Mesenchymal stem cell (in vitro differentiated cells and primary cell): ENCODE measurements at regions not wholly inside any gene's neighbourhood (a gene's known extent, or its start where the extent isn't known, plus 50 kb on each side); places are given as distances from the start of the nearest gene placed in this dataset.

ENCODE experiments used
- DNase-seq: peaks from one replicate; pipeline ENCODE4 v3.0.0-alpha.2; 2013
- H2AFZ ChIP-seq: one replicate; pipeline ENCODE4 v1.6.1; 2013; ENCODE audit warnings: low read depth, mild to moderate bottlenecking, control low read depth, inconsistent platforms, low read length, moderate library complexity
- H2AK5ac ChIP-seq: 2 replicates; pipeline ENCODE4 v1.6.1; 2013; ENCODE audit warnings: low read length, moderate library complexity, mild to moderate bottlenecking, inconsistent platforms; ENCODE audit not compliant: severe bottlenecking
- H2BK120ac ChIP-seq: one replicate; pipeline ENCODE4 v1.6.1; 2013; ENCODE audit warnings: low read depth, mild to moderate bottlenecking, inconsistent platforms, low read length, moderate library complexity
- H2BK12ac ChIP-seq, 2 experiments: one replicate each; pipeline ENCODE4 v1.6.1; 2013; ENCODE audit warnings: inconsistent platforms in 2 of 2, low read length in 2 of 2, mild to moderate bottlenecking in 2 of 2, moderate library complexity in 2 of 2, control low read depth in 1 of 2
- H2BK15ac ChIP-seq: one replicate; pipeline ENCODE4 v1.6.1; 2013; ENCODE audit warnings: mild to moderate bottlenecking, low read depth, inconsistent platforms; ENCODE audit not compliant: poor library complexity, severe bottlenecking
- H2BK5ac ChIP-seq: 2 replicates; pipeline ENCODE4 v1.6.1; 2013; ENCODE audit warnings: low read depth, mild to moderate bottlenecking, low read length, control low read depth, inconsistent platforms; ENCODE audit not compliant: poor library complexity, severe bottlenecking
- H3K14ac ChIP-seq, 2 experiments: one replicate each; pipeline ENCODE4 v1.6.1; 2013; ENCODE audit warnings: inconsistent platforms in 2 of 2, low read length in 2 of 2, control low read depth in 1 of 2, mild to moderate bottlenecking in 1 of 2, moderate library complexity in 1 of 2
- H3K18ac ChIP-seq, 2 experiments: one replicate each; pipeline ENCODE4 v1.6.1; 2013; ENCODE audit warnings: inconsistent platforms in 2 of 2, low read length in 2 of 2, control low read depth in 1 of 2, low read depth in 1 of 2, mild to moderate bottlenecking in 1 of 2
- H3K23ac ChIP-seq, 2 experiments: one replicate each; pipeline ENCODE4 v1.6.1; 2013; ENCODE audit warnings: inconsistent platforms in 2 of 2, low read length in 2 of 2, mild to moderate bottlenecking in 2 of 2, moderate library complexity in 2 of 2, control low read depth in 1 of 2
- H3K27ac ChIP-seq: 2 replicates; pipeline ENCODE4 v1.5.1; 2013; ENCODE audit warnings: mild to moderate bottlenecking, moderate library complexity, low read length, control low read depth, inconsistent platforms; ENCODE audit not compliant: poor library complexity, severe bottlenecking
- H3K27me3 ChIP-seq, 2 experiments: 2 replicates each; pipeline versions ENCODE4 v1.6.1 to v1.7.0; 2013; ENCODE audit warnings: low read length in 2 of 2, mild to moderate bottlenecking in 2 of 2, moderate library complexity in 2 of 2, control low read depth in 1 of 2, inconsistent platforms in 1 of 2; ENCODE audit not compliant: control insufficient read depth in 1 of 2, insufficient read depth in 1 of 2
- H3K36me3 ChIP-seq, 2 experiments: 2 replicates each; pipeline versions ENCODE4 v1.6.1 to v1.7.0; 2013; ENCODE audit warnings: low read length in 2 of 2, control low read depth in 1 of 2, inconsistent platforms in 1 of 2, low read depth in 1 of 2, mild to moderate bottlenecking in 1 of 2; ENCODE audit not compliant: insufficient read depth in 2 of 2, control insufficient read depth in 1 of 2
- H3K4ac ChIP-seq, 2 experiments: one replicate each; pipeline ENCODE4 v1.6.1; 2013; ENCODE audit warnings: inconsistent platforms in 2 of 2, low read length in 2 of 2, mild to moderate bottlenecking in 2 of 2, moderate library complexity in 2 of 2, control low read depth in 1 of 2, low read depth in 1 of 2
- H3K4me1 ChIP-seq: 2 replicates; pipeline ENCODE4 v1.6.1; 2013; ENCODE audit warnings: low read depth, low read length, control low read depth; ENCODE audit not compliant: control insufficient read depth, insufficient read depth
- H3K4me2 ChIP-seq: 2 replicates; pipeline ENCODE4 v1.6.1; 2013; ENCODE audit warnings: low read length, mild to moderate bottlenecking, inconsistent platforms; ENCODE audit not compliant: poor library complexity, severe bottlenecking
- H3K4me3 ChIP-seq, 2 experiments: 2 replicates each; pipeline versions ENCODE4 v1.5.1 to v1.7.0; 2013; ENCODE audit warnings: low read length in 2 of 2, mild to moderate bottlenecking in 2 of 2, control low read depth in 1 of 2, low read depth in 1 of 2; ENCODE audit not compliant: insufficient read depth in 1 of 2
- H3K79me1 ChIP-seq: replicated peaks from 2 replicates; pipeline ENCODE4 v1.6.1; 2013; ENCODE audit warnings: mild to moderate bottlenecking, control low read depth, low read length, inconsistent platforms; ENCODE audit not compliant: poor library complexity, severe bottlenecking
- H3K9ac ChIP-seq: 2 replicates; pipeline ENCODE4 v1.7.0; 2013; ENCODE audit warnings: mild to moderate bottlenecking, low read length, moderate library complexity
- H3K9me3 ChIP-seq: 2 replicates; pipeline ENCODE4 v1.7.0; 2013; ENCODE audit warnings: mild to moderate bottlenecking, low read length; ENCODE audit not compliant: control insufficient read depth
- H4K8ac ChIP-seq: one replicate; pipeline ENCODE4 v1.6.1; 2013; ENCODE audit warnings: inconsistent platforms, mild to moderate bottlenecking, low read length, moderate library complexity
- H4K91ac ChIP-seq: one replicate; pipeline ENCODE4 v1.6.1; 2013; ENCODE audit warnings: mild to moderate bottlenecking, low read length, inconsistent platforms
- WGBS: methylation state at CpG from one replicate; pipeline ENCODE4 v1.1.7; 2013; ENCODE audit warnings: mixed read lengths; 5-methylcytosine and 5-hydroxymethylcytosine counted together

DNA sequence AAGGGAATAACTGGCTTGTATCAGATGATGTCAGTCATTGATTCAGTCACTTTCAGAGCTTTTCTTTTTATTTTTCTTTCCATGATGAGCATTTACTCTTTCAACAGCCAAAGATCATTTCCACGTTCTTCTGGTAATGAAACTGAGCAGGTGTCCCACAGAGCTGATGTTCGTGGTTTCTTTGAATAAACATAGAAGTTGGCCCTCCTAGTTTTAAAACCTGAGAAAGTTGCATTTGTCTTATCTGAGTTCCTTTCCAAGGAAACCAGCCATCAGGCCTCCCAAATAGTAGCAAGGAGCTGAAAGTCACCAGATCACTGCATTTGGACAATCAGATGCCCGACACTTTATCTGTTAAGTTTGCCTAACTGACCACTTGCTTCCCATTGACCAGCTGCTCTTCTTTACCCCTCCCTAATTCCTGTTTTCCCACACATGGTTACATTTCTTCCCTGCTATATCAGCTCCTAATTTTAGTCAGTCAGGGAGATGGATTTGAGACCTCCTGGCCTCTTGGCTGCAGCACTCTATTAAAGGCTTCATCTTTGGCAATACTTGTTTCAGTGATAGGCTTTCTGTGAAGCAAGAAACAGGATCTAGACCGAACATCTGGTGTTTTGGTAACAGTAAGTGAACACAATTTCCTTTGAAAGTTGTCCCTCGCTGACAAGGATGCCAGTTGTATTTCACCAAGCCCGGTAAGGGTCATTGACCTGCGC, 420.8 kb downstream of the CHSY3 start:
- no peak overlapping the region for H2BK120ac ChIP-seq
- H2BK5ac ChIP-seq = no peak overlapping the region
- no peak overlapping the region for H3K18ac ChIP-seq
- H3K79me1 ChIP-seq = no peaks in the 10 kb centered on the region
- 93% methylated on average over 6 of the region's 7 CpGs for WGBS
- DNase-seq = no peak
- no peak overlapping the region for H2AFZ ChIP-seq
- no peak overlapping the region for H2BK12ac ChIP-seq
- H2AK5ac ChIP-seq = no peak overlapping the region
- no peak overlapping the region for H2BK15ac ChIP-seq
- H3K9me3 ChIP-seq = peaks cover 16% of the 10 kb centered on the region
- no peak overlapping the region for H3K23ac ChIP-seq
- no peak overlapping the region for H3K4me2 ChIP-seq
- no peaks in the 10 kb centered on the region for H3K27me3 ChIP-seq
- no peaks in the 10 kb centered on the region for H3K36me3 ChIP-seq
- H3K27ac ChIP-seq = no peak overlapping the region
- H3K4ac ChIP-seq = no peak overlapping the region
- no peak overlapping the region for H3K14ac ChIP-seq
- no peak overlapping the region for H3K4me3 ChIP-seq
- no peak overlapping the region for H4K91ac ChIP-seq
- no peak overlapping the region for H3K9ac ChIP-seq
- no peak overlapping the region for H4K8ac ChIP-seq
- H3K4me1 ChIP-seq = no peaks in the 10 kb centered on the region

GRCh38 chr5:130323804-130324454, 419.7 kb downstream of the CHSY3 start:
- Histone ChIP-seq H3K23ac (no peak overlapping the region), H2AK5ac (no peak overlapping the region), H4K8ac (no peak overlapping the region), H3K36me3 (no peaks in the 10 kb centered on the region), H2BK120ac (no peak overlapping the region), H2AFZ (no peak overlapping the region), H2BK15ac (no peak overlapping the region), H4K91ac (no peak overlapping the region), H3K14ac (no peak overlapping the region), H3K79me1 (no peaks in the 10 kb centered on the region), H3K9me3 (peaks cover 16% of the 10 kb centered on the region), H2BK12ac (no peak overlapping the region), H3K27me3 (no peaks in the 10 kb centered on the region), H3K18ac (no peak overlapping the region), H2BK5ac (no peak overlapping the region), H3K4me3 (no peak overlapping the region), H3K9ac (no peak overlapping the region), H3K4ac (no peak overlapping the region), H3K4me2 (no peak overlapping the region), H3K27ac (no peak overlapping the region), H3K4me1 (no peaks in the 10 kb centered on the region)
- peak; percentile 43 for DNase-seq
- WGBS = 83% methylated on average over 2 of the region's 3 CpGs

- Histone ChIP-seq H4K8ac (no peak overlapping the region), H2BK5ac (no peak overlapping the region), H3K14ac (no peak overlapping the region), H2AK5ac (no peak overlapping the region), H2BK15ac (no peak overlapping the region), H3K23ac (no peak overlapping the region), H3K4me1 (peaks cover 4% of the 10 kb centered on the region), H2BK12ac (no peak overlapping the region), H3K27ac (no peak overlapping the region), H3K4me3 (no peak overlapping the region), H2AFZ (no peak overlapping the region), H2BK120ac (no peak overlapping the region), H3K18ac (no peak overlapping the region), H3K9me3 (peaks cover 16% of the 10 kb centered on the region), H3K36me3 (no peaks in the 10 kb centered on the region), H3K79me1 (no peaks in the 10 kb centered on the region), H4K91ac (no peak overlapping the region), H3K9ac (no peak overlapping the region), H3K4me2 (no peak overlapping the region), H3K27me3 (no peaks in the 10 kb centered on the region), H3K4ac (no peak overlapping the region)
- DNase-seq = no peak
These were observed 417.7 kb downstream of the CHSY3 start for GRCh38 chr5:130321931-130322330.

GRCh38 chr5:130316971-130317680, 412.9 kb downstream of the CHSY3 start:
- Histone ChIP-seq H3K4me3 (no peak overlapping the region), H2AK5ac (no peak overlapping the region), H4K8ac (no peak overlapping the region), H2AFZ (no peak overlapping the region), H2BK12ac (no peak overlapping the region), H3K9ac (no peak overlapping the region), H2BK120ac (no peak overlapping the region), H3K36me3 (no peaks in the 10 kb centered on the region), H3K27me3 (no peaks in the 10 kb centered on the region), H3K14ac (no peak overlapping the region), H3K9me3 (peaks cover 11% of the 10 kb centered on the region), H3K23ac (no peak overlapping the region), H4K91ac (no peak overlapping the region), H3K4me2 (no peak overlapping the region), H2BK15ac (no peak overlapping the region), H3K79me1 (no peaks in the 10 kb centered on the region), H2BK5ac (no peak overlapping the region), H3K27ac (peak overlapping the region; percentile 45), H3K18ac (no peak overlapping the region), H3K4me1 (peaks cover 4% of the 10 kb centered on the region), H3K4ac (no peak overlapping the region)
- WGBS = 56% methylated on average over 6 of the region's 7 CpGs
- no peak for DNase-seq
